ENCODE measurements at regions not wholly inside any gene's neighbourhood (a gene's known extent, or its start where the extent isn't known, plus 50 kb on each side); places are given as distances from the start of the nearest gene placed in this dataset.
A peak's percentile ranks its signal among the peaks of the same experiment; 100 is the strongest.

DNA sequence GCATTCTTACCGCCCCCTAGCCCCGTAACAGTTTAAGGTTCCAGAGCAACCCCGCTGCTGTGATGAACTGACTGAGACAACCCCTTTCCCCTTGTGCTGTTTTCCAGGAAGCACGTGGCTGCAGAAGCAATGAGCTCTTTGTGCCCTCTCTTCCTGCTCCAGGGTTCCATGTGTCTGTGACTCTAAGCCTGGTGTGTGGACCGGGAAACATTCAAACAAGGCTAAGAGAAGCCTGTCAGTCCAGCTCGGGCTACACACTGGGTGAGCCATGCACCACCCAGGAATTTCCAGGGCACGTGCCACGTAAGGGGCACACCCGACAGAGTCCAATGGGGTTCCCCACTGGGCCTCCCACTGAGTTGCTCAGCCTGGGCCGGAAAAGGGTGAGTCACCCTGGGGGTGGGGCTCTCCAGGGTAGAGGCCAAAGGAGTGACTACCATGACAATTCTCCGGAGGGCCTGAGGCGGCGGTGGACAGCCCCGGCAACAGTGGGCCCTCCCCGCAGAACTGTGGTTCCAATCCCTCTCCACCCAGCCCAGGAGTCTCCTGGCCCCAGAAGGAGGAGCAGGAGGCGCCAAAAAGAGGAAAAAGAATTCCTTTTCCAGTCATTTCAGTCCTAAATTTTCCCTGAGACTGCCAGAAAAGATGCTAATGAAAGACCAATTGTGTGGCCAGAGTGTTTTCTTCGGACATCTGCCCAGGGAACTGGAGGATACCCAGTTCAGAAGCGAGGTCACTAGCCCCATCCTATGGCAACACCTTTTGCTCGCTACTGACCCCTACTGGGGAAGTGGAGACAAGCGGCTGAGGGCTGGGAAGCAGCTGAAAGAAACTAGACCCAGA is 157.8 kb upstream of the SLC1A4 start:
- Mint-ChIP-seq H3K36me3 (ENCODE audit: low read depth) (no peaks in the 10 kb centered on the region), H3K9me3 (no peaks in the 10 kb centered on the region), H3K4me1 (peaks cover 21% of the 10 kb centered on the region), H3K27me3 (no peaks in the 10 kb centered on the region), H3K27ac (peak overlapping the region; percentile 85), H3K4me3 (peak overlapping the region; percentile 44)
- ATAC-seq = peak; percentile 97
- DNase-seq = peak; percentile 90

DNA sequence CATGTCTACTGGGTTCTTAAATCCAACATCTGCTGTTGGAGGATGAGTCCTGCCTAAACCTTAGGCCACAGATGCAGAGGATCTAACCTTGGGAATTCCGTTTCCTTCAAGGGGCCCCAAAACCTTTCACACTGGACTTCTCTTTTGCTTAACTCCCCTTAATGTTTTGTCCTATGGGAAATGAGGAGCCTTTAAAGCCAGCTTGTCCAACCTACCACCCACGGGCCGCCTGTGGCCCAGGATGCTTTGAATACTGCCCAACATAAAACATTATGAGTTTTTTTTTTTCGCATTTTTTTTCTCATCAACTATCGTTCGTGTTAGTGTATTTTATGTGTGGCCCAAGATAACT is 157.2 kb upstream of the SLC1A4 start:
- no peaks in the 10 kb centered on the region for H3K36me3 Mint-ChIP-seq (ENCODE audit: low read depth)
- H3K27me3 Mint-ChIP-seq = no peaks in the 10 kb centered on the region
- ATAC-seq (no peak), DNase-seq (no peak)
- H3K9me3 Mint-ChIP-seq = no peaks in the 10 kb centered on the region
- H3K4me1 Mint-ChIP-seq = peaks cover 22% of the 10 kb centered on the region
- H3K27ac Mint-ChIP-seq = peak overlapping the region; percentile 85
- H3K4me3 Mint-ChIP-seq = no peak overlapping the region

DNA sequence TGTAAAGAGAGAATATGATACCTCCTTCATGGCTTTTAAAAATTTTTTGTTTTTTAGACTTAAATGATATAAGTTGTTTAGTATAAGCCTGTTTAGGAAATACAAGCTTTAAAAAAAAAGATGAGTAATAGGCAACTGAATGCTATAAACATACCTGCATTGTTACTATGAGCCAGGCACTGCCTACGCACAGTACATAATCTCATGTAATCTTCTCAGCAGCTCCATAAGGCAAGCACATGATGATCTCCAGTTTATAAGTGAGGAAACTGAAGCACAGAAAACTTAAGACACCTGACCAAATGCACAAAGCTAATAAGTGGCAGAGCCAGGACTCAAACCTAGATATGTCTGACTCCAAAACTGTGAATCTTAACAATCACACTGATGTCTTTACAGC is 156.3 kb upstream of the SLC1A4 start:
- H3K9me3 Mint-ChIP-seq = no peaks in the 10 kb centered on the region
- H3K4me1 Mint-ChIP-seq = peaks cover 27% of the 10 kb centered on the region
- ATAC-seq = no peak
- no peak for DNase-seq
- H3K27ac Mint-ChIP-seq = no peak overlapping the region
- no peak overlapping the region for H3K4me3 Mint-ChIP-seq
- no peaks in the 10 kb centered on the region for H3K27me3 Mint-ChIP-seq
- H3K36me3 Mint-ChIP-seq (ENCODE audit: low read depth) = no peaks in the 10 kb centered on the region

DNA sequence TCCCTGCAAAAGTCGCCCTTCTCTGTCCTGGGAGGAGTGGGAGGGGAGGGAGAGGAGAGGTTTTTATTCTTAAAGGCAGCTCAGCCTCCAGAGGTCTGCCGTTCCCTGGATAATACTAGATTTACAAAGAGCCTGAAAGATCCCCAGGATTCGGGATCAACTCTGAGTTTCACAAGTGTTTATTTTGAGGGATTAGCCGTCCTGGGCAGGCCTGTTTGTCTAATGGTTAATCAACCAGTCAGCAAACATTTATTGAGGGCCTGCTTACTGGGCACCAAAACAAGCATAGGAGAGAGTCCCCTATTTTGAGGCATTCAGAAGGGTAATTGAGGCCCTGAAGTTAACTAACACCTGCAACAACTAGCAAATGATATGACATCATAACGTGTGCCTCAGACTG is 152.6 kb upstream of the SLC1A4 start:
- Mint-ChIP-seq H3K4me1 (peaks cover 28% of the 10 kb centered on the region), H3K4me3 (no peak overlapping the region), H3K27me3 (no peaks in the 10 kb centered on the region), H3K9me3 (no peaks in the 10 kb centered on the region), H3K27ac (no peak overlapping the region), H3K36me3 (ENCODE audit: low read depth) (no peaks in the 10 kb centered on the region)
- no peak for ATAC-seq
- no peak for DNase-seq

- H3K27ac Mint-ChIP-seq = no peak overlapping the region
- ATAC-seq = no peak
- no peak for DNase-seq
Observed at GRCh38 chr2:64837116-64837731, 152.0 kb upstream of the SLC1A4 start.

DNA sequence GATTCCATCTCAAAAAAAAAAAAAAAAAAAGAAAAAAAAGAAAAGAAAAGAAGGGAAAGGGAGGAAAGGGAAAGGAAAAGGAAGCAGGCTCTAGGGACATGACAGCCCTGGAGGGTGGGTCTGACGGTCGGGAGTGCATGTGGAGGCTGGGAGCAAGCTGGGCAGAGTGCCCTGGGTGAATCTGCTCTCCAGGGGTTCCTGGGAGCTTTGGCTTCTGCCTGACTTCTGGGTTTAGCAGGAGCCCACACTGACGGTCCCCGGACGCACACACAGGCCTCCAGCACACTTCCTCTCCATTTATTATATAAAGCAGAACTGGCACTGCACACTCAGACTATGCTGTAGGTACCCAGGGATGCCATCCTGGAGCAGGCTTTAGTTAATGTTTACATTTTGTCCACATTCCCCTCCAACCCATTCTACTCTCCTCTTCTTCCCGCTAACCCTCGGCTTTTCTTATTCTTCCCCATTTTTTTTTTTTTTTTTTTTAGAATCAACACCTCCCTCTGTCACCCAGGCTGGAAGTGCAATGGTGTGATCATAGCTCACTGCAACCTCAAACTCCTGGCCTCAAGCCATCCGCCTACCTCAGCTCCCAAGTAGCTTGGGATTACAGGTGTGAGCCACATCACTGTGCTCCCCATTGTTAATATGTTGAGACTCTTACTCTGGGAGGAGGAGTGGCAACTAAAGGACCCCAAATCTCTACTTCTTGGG is 151.1 kb upstream of the SLC1A4 start:
- Mint-ChIP-seq H3K9me3 (no peaks in the 10 kb centered on the region), H3K4me1 (peaks cover 27% of the 10 kb centered on the region), H3K27me3 (no peaks in the 10 kb centered on the region), H3K27ac (no peak overlapping the region), H3K4me3 (no peak overlapping the region), H3K36me3 (ENCODE audit: low read depth) (no peaks in the 10 kb centered on the region)
- ATAC-seq (no peak), DNase-seq (no peak)

More at GRCh38 chr2:64837116-64837731, 152.0 kb upstream of the SLC1A4 start:
- Mint-ChIP-seq H3K4me1 (peaks cover 28% of the 10 kb centered on the region), H3K36me3 (ENCODE audit: low read depth) (no peaks in the 10 kb centered on the region), H3K4me3 (no peak overlapping the region), H3K9me3 (no peaks in the 10 kb centered on the region), H3K27me3 (no peaks in the 10 kb centered on the region)

DNA sequence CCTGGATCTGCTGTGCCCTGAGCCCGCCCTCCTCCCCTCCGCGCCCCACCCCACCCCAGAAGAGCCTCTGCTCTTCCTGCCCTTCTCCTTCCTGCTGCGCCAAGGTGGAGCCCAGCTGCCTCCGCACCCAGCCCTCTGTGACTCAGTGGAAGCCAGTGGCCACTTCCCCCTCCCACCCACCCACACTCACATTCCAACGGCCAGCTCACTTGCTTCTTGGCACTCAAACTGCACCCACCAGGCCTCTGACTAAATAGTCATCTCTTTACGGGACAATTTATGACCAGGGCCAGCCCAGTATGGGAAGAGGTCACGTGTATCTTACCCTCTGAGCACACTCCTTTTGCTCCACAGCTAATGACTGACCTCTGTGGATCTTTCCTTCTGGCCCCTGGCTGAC is 150.4 kb upstream of the SLC1A4 start:
- H3K36me3 Mint-ChIP-seq (ENCODE audit: low read depth) = no peaks in the 10 kb centered on the region
- no peak for ATAC-seq
- H3K9me3 Mint-ChIP-seq = no peaks in the 10 kb centered on the region
- H3K27ac Mint-ChIP-seq = no peak overlapping the region
- no peak for DNase-seq
- H3K4me3 Mint-ChIP-seq = no peak overlapping the region
- peaks cover 27% of the 10 kb centered on the region for H3K4me1 Mint-ChIP-seq
- no peaks in the 10 kb centered on the region for H3K27me3 Mint-ChIP-seq

- peak overlapping the region; percentile 8 for H3K27ac Mint-ChIP-seq
- no peaks in the 10 kb centered on the region for H3K27me3 Mint-ChIP-seq
- no peaks in the 10 kb centered on the region for H3K36me3 Mint-ChIP-seq (ENCODE audit: low read depth)
- ATAC-seq (peak; percentile 65), DNase-seq (no peak)
- peaks cover 27% of the 10 kb centered on the region for H3K4me1 Mint-ChIP-seq
- no peak overlapping the region for H3K4me3 Mint-ChIP-seq
- no peaks in the 10 kb centered on the region for H3K9me3 Mint-ChIP-seq
Observed at GRCh38 chr2:64839844-64840243, 149.4 kb upstream of the SLC1A4 start.

DNA sequence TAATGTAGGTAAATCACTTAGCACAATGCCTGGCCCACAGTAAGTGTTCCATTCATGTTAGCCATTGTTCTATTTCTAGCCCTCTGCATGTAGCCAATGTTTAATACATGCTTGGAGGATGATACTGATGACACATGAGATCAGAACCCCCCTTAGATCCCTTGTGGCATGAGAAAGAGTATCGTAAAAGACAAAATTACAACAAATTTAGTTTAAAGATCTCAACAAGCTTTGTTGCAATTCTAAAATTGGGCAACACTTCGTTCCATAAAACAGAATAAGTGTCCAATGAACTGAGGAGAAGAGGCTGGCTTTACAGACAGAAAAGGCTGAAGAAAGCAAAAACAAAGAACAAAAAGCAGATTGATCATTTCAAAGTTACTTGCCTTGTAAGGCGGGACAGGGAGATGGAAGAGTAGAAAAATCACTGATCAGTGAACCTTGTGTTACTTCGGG is 148.7 kb upstream of the SLC1A4 start:
- DNase-seq = no peak
- no peak overlapping the region for H3K27ac Mint-ChIP-seq
- no peak overlapping the region for H3K4me3 Mint-ChIP-seq
- H3K27me3 Mint-ChIP-seq = no peaks in the 10 kb centered on the region
- H3K9me3 Mint-ChIP-seq = no peaks in the 10 kb centered on the region
- H3K36me3 Mint-ChIP-seq (ENCODE audit: low read depth) = no peaks in the 10 kb centered on the region
- peaks cover 27% of the 10 kb centered on the region for H3K4me1 Mint-ChIP-seq
- ATAC-seq = no peak

DNA sequence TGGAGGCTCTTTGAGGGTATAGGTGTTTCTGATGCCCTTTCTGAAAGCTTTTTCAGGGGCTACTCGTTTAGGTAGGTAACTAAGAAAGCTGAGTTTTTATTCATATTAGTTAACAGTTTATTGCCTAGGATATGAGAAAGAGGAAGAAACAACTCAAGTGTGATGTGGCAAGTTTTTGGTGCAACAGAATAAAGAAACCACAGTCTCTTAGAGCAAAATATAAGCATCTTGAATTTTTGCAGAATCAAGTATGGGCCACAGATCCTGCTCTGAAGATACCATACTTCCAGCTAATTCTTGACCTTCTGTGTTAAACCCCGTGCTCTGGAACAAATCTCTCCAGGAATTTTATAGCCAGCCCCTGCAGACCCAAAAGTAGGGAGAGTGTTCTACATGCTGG is 147.7 kb upstream of the SLC1A4 start:
- ATAC-seq = no peak
- H3K4me3 Mint-ChIP-seq = no peak overlapping the region

GRCh38 chr2:64842030-64842429 is 147.2 kb upstream of the SLC1A4 start:
- ATAC-seq (no peak), DNase-seq (no peak)
- Mint-ChIP-seq H3K9me3 (no peaks in the 10 kb centered on the region), H3K4me1 (peaks cover 25% of the 10 kb centered on the region), H3K36me3 (ENCODE audit: low read depth) (no peaks in the 10 kb centered on the region), H3K27me3 (no peaks in the 10 kb centered on the region), H3K27ac (no peak overlapping the region), H3K4me3 (no peak overlapping the region)

More for the DNA sequence above, 147.7 kb upstream of the SLC1A4 start:
- Mint-ChIP-seq H3K36me3 (ENCODE audit: low read depth) (no peaks in the 10 kb centered on the region), H3K27ac (no peak overlapping the region), H3K27me3 (no peaks in the 10 kb centered on the region), H3K4me1 (peaks cover 27% of the 10 kb centered on the region), H3K9me3 (no peaks in the 10 kb centered on the region)
- DNase-seq = no peak

GRCh38 chr2:64844087-64844486 is 145.1 kb upstream of the SLC1A4 start:
- H3K4me1 Mint-ChIP-seq = peaks cover 15% of the 10 kb centered on the region
- no peak overlapping the region for H3K4me3 Mint-ChIP-seq
- DNase-seq (no peak), ATAC-seq (no peak)
- no peak overlapping the region for H3K27ac Mint-ChIP-seq
- no peaks in the 10 kb centered on the region for H3K9me3 Mint-ChIP-seq
- H3K36me3 Mint-ChIP-seq (ENCODE audit: low read depth) = no peaks in the 10 kb centered on the region
- H3K27me3 Mint-ChIP-seq = no peaks in the 10 kb centered on the region

GRCh38 chr2:64845273-64845905 is 143.8 kb upstream of the SLC1A4 start:
- H3K27me3 Mint-ChIP-seq = no peaks in the 10 kb centered on the region
- peaks cover 11% of the 10 kb centered on the region for H3K4me1 Mint-ChIP-seq
- H3K9me3 Mint-ChIP-seq = no peaks in the 10 kb centered on the region
- DNase-seq (no peak), ATAC-seq (no peak)
- no peak overlapping the region for H3K4me3 Mint-ChIP-seq
- no peaks in the 10 kb centered on the region for H3K36me3 Mint-ChIP-seq (ENCODE audit: low read depth)
- H3K27ac Mint-ChIP-seq = no peak overlapping the region

GRCh38 chr2:64846177-64846576 is 143.0 kb upstream of the SLC1A4 start:
- Mint-ChIP-seq H3K4me3 (no peak overlapping the region), H3K36me3 (ENCODE audit: low read depth) (no peaks in the 10 kb centered on the region), H3K4me1 (peaks cover 7% of the 10 kb centered on the region), H3K27ac (no peak overlapping the region), H3K9me3 (no peaks in the 10 kb centered on the region), H3K27me3 (no peaks in the 10 kb centered on the region)
- DNase-seq (no peak), ATAC-seq (no peak)

All from activated naive CD8-positive, alpha-beta T cell treated with anti-CD3 and anti-CD28 coated beads, Interleukin-2, amount 50 U/mL, for 24 hours (primary cell).